ENCODE measurements at regions not wholly inside any gene's neighbourhood (a gene's known extent, or its start where the extent isn't known, plus 50 kb on each side); places are given as distances from the start of the nearest gene placed in this dataset.

- no peak for TF ChIP-seq USF1 (IDR thresholded peaks at IDR 0.05)
- TF ChIP-seq NFIC (IDR thresholded peaks at IDR 0.05), result no peak
- no peak for TF ChIP-seq EP300 (IDR thresholded peaks at IDR 0.05; ENCODE audit: borderline replicate concordance)
- no peak for TF ChIP-seq EGR1 (IDR thresholded peaks at IDR 0.05)
- no peak for TF ChIP-seq FOXM1 (IDR thresholded peaks at IDR 0.05; ENCODE audit: borderline replicate concordance, low read depth)
- TF ChIP-seq TEAD4 (IDR thresholded peaks at IDR 0.05), result no peak
- no peak for TF ChIP-seq ZBTB7A (IDR thresholded peaks at IDR 0.05; ENCODE audit: low read depth)
- TF ChIP-seq REST (IDR thresholded peaks at IDR 0.05; ENCODE audit: low read depth), result no peak
- TF ChIP-seq TCF12 (IDR thresholded peaks at IDR 0.05; ENCODE audit: low read depth), result no peak
- TF ChIP-seq CEBPB (IDR thresholded peaks at IDR 0.05), result no peak
- no peak for TF ChIP-seq MAX (IDR thresholded peaks at IDR 0.05)
- TF ChIP-seq CREB1 (IDR thresholded peaks at IDR 0.05; ENCODE audit: low read depth), result no peak
- no peak for TF ChIP-seq TAF1 (IDR thresholded peaks at IDR 0.05; ENCODE audit: low read depth)
- TF ChIP-seq YY1 (IDR thresholded peaks at IDR 0.05; ENCODE audit: low read depth), result no peak
- TF ChIP-seq RAD21 (IDR thresholded peaks at IDR 0.05; ENCODE audit: low read depth), result no peak
Observed at GRCh38 chr7:24498439-24498838, 74.8 kb upstream of the PALS2 start.

- no peak for TF ChIP-seq EGR1 (IDR thresholded peaks at IDR 0.05)
- TF ChIP-seq CREB1 (IDR thresholded peaks at IDR 0.05; ENCODE audit: low read depth), result no peak
- TF ChIP-seq ZBTB7A (IDR thresholded peaks at IDR 0.05; ENCODE audit: low read depth), result no peak
- no peak for TF ChIP-seq EP300 (IDR thresholded peaks at IDR 0.05; ENCODE audit: borderline replicate concordance)
- TF ChIP-seq USF1 (IDR thresholded peaks at IDR 0.05), result no peak
- TF ChIP-seq FOXM1 (IDR thresholded peaks at IDR 0.05; ENCODE audit: borderline replicate concordance, low read depth), result no peak
- TF ChIP-seq RAD21 (IDR thresholded peaks at IDR 0.05; ENCODE audit: low read depth), result no peak
- no peak for TF ChIP-seq TAF1 (IDR thresholded peaks at IDR 0.05; ENCODE audit: low read depth)
- TF ChIP-seq TCF12 (IDR thresholded peaks at IDR 0.05; ENCODE audit: low read depth), result no peak
- no peak for TF ChIP-seq REST (IDR thresholded peaks at IDR 0.05; ENCODE audit: low read depth)
Observed at GRCh38 chr7:24499871-24500270, 73.4 kb upstream of the PALS2 start.

GRCh38 chr7:24500599-24500998, 72.7 kb upstream of the PALS2 start:
- no peak for TF ChIP-seq USF1 (IDR thresholded peaks at IDR 0.05)
- TF ChIP-seq ZBTB7A (IDR thresholded peaks at IDR 0.05; ENCODE audit: low read depth), result no peak
- TF ChIP-seq REST (IDR thresholded peaks at IDR 0.05; ENCODE audit: low read depth), result no peak
- no peak for TF ChIP-seq CREB1 (IDR thresholded peaks at IDR 0.05; ENCODE audit: low read depth)
- TF ChIP-seq YY1 (IDR thresholded peaks at IDR 0.05; ENCODE audit: low read depth), result no peak
- no peak for TF ChIP-seq EP300 (IDR thresholded peaks at IDR 0.05; ENCODE audit: borderline replicate concordance)
- TF ChIP-seq MAX (IDR thresholded peaks at IDR 0.05), result no peak
- no peak for TF ChIP-seq NFIC (IDR thresholded peaks at IDR 0.05)
- no peak for TF ChIP-seq EGR1 (IDR thresholded peaks at IDR 0.05)
- no peak for TF ChIP-seq TCF12 (IDR thresholded peaks at IDR 0.05; ENCODE audit: low read depth)
- TF ChIP-seq TEAD4 (IDR thresholded peaks at IDR 0.05), result no peak
- no peak for TF ChIP-seq TAF1 (IDR thresholded peaks at IDR 0.05; ENCODE audit: low read depth)
- TF ChIP-seq FOXM1 (IDR thresholded peaks at IDR 0.05; ENCODE audit: borderline replicate concordance, low read depth), result no peak
- no peak for TF ChIP-seq RAD21 (IDR thresholded peaks at IDR 0.05; ENCODE audit: low read depth)

GRCh38 chr7:24501009-24501408, 72.2 kb upstream of the PALS2 start:
- TF ChIP-seq EP300 (IDR thresholded peaks at IDR 0.05; ENCODE audit: borderline replicate concordance), result no peak
- no peak for TF ChIP-seq TCF12 (IDR thresholded peaks at IDR 0.05; ENCODE audit: low read depth)
- TF ChIP-seq CEBPB (IDR thresholded peaks at IDR 0.05), result no peak
- TF ChIP-seq TAF1 (IDR thresholded peaks at IDR 0.05; ENCODE audit: low read depth), result no peak
- TF ChIP-seq NFIC (IDR thresholded peaks at IDR 0.05), result no peak
- TF ChIP-seq YY1 (IDR thresholded peaks at IDR 0.05; ENCODE audit: low read depth), result no peak
- no peak for TF ChIP-seq CREB1 (IDR thresholded peaks at IDR 0.05; ENCODE audit: low read depth)
- TF ChIP-seq EGR1 (IDR thresholded peaks at IDR 0.05), result no peak
- no peak for TF ChIP-seq ZBTB7A (IDR thresholded peaks at IDR 0.05; ENCODE audit: low read depth)
- TF ChIP-seq RAD21 (IDR thresholded peaks at IDR 0.05; ENCODE audit: low read depth), result no peak

Measured in Ishikawa (cell line).